Stimulated activated CD8-positive, alpha-beta memory T cell treated with anti-CD3 and anti-CD28 coated beads, Interleukin-15, amount 100 ng/mL, for 48 hours (primary cell): ENCODE measurements at regions not wholly inside any gene's neighbourhood (a gene's known extent, or its start where the extent isn't known, plus 50 kb on each side); places are given as distances from the start of the nearest gene placed in this dataset.
"Not testable (repeated sequence)": the region's sequence is repeated elsewhere in the genome, so short reads cannot be mapped to it uniquely, and the experiment has no call there.

Experiments
- DNase-seq, 2 donors: peaks; one replicate each; pipeline ENCODE4 v3.0.0-alpha.2; 2020; ENCODE audit warnings: low read depth in 2 of 2

DNA sequence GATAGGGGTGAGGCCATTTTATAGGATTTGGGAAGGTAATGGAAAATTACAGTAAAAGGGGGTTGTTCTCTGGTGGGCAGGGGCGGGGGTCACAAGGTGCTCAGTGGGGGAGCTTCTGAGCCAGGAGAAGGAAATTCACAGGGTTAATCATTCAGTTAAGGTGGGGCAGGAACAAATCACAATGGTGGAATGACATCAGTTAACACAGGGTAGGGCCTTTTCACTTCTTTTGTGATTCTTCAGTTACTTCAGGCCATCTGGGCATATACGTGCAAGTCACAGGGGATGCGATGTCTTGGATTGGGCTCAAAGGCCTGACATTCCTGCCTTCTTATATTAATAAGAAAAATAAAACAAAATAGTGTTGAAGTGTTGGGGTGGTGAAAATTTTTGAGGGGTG lies 181.1 kb upstream of the TRPC7 start:
- not testable (repeated sequence) for DNase-seq

DNA sequence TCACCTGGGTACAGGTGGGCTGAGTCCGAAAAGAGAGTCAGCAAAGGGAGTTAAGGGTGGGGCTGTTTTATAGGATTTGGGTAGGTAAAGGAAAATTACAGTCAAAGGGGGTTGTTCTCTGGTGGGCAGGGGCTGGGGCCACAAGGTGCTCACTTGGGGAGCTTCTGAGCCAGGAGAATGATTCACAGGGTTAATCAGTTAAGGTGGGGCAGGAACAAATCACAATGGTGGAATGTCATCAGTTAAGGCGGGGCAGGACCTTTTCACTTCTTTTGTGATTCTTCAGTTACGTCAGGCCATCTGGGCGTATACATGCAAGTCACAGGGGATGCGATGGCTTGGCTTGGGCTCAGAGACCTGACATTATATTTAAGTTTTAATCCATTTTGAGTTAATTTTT lies 179.7 kb upstream of the TRPC7 start:
- not testable (repeated sequence) for DNase-seq

DNA sequence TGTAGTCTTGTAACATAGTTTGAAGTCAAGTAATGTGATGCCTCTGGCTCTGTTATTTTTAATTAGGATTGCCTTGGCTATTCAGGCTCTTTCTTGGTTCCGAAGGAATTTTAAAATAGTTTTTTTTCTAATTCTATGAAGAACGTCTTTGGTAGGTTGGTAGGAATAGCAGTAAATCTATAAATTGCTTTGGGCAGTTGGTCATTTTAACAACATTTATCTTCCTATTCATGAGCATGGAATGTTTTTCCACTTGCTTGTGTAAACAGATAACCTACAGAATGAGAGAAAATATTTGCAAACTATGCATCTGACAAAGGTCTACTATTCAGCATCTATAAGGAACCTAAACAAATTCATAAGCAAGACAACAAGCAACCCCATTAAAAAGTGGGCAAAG lies 173.2 kb upstream of the TRPC7 start:
- no peak for DNase-seq

DNA sequence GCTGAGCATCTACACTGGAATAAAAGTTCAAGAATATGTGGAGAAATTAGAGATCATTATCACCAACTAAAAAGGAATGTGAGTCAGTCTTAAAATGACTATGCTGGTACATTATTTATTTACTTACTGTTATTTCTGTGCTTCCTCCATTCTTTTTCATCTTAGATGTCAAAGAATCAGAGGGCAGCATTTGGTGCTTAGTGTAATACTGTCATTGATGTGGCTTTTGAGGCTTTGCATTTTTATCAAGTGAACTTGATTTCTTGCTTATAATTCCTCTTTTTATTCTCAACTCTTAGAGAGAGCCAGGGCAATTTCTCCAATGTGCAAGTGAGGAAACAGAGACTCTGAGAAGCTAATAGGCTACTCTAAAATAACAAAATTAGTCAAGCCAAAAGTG lies 163.7 kb upstream of the TRPC7 start:
- no peak for DNase-seq

DNA sequence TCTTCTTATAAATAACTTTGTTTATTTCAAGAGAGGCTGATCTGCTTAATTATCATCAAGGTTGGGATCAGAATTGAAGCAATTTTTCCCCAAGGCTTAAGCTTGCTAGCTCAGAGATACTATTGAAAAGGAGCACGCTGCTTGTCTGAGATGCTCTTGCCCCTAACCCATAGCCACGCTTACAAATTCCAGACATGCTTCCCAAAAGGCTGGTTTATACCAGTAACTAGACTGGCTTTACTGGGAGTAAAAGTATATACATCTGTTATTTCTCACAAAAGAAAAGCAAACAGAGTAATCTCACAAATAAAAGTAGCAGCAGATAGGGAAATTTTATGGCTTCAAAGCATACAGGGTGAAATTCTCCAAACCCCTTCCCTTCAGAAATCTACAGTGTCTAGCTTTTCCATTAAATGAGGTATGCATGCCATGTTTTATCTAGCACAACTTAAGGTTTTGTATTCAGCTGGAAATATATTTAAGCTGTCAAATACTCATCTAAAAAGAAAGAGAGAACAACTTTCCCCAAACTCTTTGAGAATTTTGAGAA lies 163.2 kb upstream of the TRPC7 start:
- no peak for DNase-seq

DNA sequence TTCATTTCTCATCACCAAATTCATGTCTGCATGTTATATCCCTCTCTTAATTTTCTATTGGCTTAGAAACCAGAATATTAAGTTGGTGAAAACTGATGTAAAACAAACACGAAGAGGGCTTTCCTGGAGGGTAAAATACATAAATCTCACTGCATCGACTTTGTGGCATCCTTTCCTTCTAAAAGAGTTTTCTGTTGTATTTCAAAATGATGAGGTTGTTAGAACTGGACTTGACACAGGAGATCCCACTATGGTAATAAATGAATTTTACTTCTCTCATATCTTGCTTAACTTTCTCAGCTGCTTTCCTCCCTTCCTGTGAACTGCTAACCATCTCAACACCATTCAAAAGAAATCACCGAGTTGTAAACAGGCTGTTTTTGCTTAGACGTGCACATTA lies 162.0 kb upstream of the TRPC7 start:
- DNase-seq, result no peak

DNA sequence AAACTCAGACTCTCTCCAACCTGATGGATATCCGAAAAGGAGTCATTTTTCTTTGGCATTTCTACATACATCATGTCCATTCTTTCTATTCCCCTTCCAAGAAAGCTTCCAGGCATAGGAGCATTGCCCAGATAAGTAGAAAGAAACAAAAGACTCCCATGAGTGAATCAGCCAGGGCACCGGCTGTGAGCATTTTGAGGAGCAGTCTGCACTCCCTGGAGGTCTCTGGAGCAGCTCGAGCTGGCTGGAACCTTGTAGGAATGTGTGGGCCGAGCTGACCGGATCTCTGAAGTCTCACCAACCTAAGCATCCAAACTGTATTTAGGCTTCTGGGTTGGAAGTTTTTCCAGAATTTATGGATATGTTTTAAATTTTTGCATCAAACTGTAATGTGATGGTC lies 161.4 kb upstream of the TRPC7 start:
- DNase-seq, result no peak

DNA sequence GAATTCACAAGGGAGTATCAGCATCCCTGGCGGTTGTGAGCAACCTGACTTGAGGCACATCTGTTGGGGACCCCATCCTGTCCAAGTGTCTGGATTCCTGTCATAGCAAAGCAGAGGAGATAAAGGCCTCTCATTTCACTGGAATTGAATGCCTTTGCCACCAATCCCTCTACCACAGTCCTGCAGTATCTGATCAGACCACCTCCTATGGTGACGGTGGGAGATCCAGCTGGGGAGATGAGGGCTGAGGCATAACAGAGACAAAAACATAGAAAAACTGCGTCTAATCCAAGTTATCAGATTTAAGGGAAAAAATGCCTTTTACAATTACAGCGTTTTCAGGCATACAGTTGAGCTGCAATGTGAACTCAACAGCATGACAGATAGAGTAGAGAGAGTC lies 160.7 kb upstream of the TRPC7 start:
- DNase-seq, result no peak

DNA sequence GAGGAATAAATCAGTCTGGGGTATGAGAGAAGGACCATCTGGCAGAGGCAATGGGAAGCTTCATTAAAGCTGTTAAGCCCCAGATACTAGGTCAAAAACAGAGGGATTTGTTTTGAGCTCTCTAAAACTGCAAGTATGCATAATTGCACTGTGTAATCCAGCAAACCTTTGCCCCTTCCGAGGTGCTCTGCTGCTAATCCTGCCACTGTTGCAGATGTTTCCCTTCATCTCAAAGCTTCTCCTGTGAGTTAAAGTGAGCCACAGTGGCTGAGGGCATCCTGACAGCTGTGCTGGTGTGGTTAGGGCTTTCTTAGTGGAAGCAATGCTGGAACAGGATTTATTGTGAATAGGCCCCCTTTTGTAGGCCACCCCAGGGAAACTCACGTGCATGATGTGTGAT lies 160.3 kb upstream of the TRPC7 start:
- DNase-seq, result no peak

DNA sequence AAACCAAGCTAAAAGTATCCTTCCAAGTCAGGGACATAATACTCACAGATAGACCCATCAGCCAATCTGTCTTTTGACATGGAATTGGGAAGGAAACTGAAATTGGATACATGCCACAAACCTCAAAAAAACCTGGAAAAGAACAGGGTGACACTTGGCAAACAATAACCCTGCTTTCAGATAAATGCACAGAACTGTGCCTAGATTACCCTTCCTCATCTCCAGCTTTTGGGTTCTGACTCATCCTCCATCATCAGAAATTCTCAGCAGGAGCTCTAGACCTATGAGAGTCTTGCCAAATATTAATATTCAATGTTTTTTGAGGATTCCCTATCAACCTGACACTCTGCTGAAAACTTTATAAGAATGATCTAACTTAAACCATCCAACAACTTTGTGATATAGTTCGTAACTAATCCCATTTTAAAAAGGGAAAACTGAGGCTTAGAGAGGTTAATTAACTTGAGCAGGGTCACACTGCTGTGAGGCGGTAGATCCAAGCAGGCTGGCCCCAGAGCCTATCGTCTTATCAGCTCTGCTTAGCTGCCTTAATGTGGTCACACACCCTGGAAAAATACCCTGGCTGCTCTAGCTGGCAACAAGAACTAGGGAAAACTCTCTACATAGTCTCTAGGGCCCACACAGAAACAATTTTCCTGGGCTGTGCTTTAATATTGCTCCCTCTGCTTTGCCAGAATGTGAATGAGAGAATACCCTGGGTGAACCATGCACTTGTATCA lies 157.0 kb upstream of the TRPC7 start:
- no peak for DNase-seq

DNA sequence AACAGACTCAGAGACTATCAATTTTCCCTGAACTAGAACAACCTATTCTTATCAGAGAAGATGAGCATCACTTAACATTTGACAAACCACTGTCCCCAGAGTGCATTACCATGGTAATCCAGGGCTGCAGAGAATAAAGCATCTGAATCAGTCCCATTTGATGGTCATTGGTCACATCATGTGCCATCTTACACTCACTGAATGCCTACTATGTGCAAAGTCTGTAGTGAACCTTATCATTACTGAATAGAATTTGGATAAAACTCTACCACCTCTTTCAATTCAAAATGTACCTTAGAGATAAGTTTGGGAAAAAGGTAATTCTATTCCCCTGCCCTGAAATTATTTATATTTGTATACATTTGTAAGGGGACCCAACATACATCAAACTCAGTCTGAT lies 156.4 kb upstream of the TRPC7 start:
- DNase-seq, result no peak

DNA sequence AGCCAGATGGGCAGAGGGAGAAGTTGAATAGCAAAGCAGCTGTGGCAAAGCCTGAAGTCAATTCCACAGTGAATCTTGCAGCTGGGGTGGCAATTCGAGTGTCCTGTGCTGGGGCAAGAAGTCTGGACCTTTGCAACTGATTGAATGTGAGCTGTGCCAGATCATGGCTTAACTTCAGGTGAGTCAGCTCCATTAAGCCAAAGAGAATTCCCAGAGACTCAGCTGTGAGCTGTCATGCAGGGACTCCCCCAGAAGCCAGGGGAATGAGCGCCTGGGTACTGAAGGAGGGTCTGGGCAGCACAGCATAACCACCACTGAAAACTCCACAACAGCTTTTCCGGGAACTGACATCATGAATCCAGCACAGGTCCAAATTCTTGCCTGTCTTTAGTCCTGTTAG lies 153.5 kb upstream of the TRPC7 start:
- no peak for DNase-seq

DNA sequence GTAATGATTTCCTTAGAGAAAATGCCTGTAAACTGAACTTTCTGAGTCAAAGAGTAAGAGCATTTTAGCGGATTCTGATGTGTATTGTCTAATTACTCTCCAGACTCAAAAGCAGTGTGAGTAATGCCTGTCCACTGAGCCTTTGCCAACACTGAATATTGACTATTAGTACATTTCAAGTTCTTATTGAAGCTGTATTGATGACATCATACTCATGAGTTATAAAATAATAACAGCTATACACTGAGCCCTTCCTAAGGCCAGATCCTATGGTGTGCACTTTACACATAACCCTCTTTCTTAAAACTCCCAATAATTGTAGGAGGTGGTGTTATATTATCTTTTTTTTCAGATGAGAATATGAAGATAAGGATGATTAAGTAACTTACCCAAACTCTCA lies 152.8 kb upstream of the TRPC7 start:
- DNase-seq, result no peak

DNA sequence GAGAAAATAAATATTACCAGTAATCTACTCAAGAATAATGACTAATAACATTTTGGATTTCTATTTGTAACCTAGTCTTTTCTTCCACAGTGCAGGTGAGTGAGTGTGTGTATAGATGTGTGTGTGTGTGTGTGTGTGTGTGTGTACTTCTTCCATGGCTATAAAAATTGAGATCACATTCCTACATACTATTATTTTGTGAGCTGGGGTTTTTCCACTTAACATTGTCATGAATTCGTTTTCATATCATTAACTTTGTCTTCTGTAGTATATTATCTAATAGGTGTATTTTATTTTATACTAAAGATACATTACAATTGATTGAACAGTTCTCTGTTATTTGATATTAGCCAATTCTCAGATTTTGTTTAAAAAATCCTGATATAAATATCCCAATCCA lies 152.4 kb upstream of the TRPC7 start:
- DNase-seq, result no peak

DNA sequence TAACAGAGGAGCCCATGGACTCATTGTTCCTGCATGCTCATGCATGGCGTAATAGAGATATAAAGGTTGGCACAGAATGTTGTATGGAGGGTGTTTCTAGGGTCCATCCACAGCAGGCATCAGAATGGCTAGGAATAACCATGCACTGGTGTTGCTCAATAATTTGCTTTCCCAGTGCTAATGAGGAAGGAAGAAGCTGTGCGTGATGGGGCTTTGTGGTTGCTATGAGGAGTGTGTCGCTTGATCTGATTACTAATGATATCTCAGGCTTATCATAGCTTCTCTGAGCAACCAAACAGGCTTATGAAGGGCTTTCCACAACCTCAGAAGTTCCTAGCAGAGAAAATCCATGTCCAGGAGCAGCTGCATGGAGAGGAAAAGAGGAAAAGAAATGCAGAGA lies 151.3 kb upstream of the TRPC7 start:
- no peak for DNase-seq

DNA sequence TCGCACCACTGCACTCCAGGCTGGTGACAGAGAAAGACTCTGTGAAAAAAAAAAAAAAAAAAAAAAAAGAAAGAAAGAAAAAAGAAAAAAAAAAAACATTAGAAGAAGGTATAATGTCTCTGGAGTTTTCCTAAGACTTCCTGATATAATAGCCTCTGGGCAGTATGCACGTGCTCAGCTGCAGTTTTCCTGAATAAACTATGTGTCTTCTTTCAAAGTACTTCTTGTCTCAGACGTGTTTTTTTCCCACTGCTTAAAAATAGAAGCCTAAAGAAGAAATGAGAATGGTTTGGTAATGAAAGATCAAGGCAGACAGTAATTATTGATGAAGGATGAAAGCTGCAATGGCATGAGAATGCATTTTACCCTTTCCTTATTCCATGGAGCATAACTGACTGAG lies 148.1 kb upstream of the TRPC7 start:
- no peak for DNase-seq

DNA sequence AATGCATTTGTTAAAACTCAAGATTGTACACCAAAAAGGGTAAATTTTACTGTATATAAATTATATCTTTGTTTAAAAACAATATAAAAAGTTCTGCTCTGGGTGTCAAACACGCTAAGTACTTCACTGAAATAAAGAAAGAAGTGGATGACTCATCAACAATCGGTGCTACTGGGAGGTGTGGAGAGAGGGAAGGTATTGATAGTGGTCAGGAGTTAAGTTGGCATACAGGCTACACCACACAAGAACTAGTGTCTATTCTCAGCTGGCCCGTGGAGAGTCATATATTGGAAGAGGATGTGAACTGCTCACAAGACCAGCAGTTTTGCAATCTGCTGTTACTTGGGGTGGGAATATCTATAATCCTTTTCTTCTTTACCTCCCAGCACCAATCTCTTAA lies 145.7 kb upstream of the TRPC7 start:
- DNase-seq, result no peak

DNA sequence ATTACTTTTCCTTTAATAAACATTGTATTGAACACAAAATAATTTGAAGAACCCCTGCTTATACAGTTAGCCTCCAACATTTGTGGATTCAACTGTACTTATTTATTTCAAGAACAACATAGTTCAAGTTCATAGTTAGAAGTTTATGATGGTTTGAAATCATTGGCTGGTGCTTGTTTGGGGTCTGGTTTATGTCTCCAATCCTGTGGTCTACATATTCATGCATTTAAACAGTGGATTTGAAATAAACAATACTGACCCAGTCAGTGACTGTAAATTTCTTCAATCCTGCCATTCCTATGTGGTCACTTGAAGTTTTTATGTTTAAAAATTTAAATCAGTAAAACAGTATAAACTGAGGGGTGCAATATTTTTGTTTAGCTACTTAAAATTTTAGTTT lies 145.1 kb upstream of the TRPC7 start:
- DNase-seq, result no peak

DNA sequence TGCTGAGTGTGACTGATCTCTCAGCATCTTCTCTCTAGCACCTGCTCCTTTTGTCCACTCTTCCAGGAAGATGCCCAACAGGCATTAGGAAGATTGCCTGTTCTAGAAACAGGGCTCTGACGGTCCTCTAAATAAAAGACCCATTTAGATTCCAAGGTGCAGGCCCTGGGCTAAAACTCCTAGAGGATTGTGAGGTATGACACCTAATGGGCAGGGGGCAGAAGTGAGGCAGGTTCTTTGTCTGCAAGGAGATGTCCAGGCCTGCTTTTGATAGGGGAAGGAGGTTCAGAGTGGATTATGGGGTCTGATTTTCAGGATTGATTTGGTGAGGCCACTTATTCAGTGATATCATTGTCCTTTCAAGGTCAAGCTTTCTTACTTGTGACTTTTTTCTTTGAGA lies 140.8 kb upstream of the TRPC7 start:
- DNase-seq, result no peak

DNA sequence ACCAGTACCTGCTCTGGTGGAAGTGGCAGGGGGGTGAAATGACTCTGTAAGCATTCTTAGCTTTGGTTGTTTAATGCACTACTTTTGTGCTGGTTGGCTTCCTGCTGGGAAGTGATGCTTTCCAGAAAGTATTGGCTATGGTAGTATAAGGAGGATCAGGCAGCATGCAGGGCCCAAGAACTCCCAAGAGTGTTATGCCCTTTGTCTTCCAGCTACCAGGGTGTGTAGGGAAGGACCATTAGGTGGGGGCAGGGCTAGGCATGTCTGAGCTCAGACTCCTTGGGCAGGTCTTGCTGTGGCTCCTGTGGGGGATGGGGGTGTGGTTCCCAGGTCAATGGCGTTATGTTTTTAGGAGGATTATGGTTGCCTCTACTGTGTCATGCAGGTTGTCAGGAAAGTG lies 135.8 kb upstream of the TRPC7 start:
- no peak for DNase-seq

DNA sequence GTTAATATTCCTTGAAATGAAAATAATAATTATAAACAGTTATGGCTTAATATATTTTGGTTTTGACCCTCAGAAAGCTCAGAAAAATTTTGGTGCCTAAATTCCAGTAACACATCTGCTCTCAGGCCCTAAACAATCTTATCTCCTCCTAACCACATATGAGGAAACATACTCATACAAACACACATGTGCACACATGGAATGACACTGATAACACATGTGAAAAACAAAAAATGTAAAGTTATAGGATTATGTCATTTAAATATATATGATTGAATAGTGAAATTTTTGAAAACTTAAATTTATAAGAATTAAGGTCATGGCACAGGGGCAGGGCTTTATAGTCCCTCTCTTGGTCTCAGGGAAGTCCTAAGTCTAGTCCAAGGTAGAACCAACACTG lies 127.2 kb upstream of the TRPC7 start:
- no peak for DNase-seq

DNA sequence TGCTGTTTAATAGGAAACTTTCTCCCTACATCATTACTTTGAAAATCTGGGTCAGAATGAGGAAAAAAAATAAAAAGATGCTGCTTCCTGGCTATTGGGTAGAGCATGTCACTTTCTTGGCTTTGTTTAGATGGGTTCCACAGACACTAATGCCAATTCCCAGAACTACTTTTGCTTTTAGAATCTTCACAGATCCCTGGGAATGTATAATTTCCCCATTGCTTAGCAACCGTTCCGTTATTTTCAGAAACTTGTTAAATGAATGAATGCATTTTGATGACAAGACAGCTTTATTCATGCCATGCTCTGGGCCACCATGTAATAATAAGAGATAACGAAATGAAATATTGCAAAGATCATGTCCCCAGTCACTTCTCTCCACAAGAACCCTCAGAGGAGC lies 126.5 kb upstream of the TRPC7 start:
- DNase-seq, result no peak

DNA sequence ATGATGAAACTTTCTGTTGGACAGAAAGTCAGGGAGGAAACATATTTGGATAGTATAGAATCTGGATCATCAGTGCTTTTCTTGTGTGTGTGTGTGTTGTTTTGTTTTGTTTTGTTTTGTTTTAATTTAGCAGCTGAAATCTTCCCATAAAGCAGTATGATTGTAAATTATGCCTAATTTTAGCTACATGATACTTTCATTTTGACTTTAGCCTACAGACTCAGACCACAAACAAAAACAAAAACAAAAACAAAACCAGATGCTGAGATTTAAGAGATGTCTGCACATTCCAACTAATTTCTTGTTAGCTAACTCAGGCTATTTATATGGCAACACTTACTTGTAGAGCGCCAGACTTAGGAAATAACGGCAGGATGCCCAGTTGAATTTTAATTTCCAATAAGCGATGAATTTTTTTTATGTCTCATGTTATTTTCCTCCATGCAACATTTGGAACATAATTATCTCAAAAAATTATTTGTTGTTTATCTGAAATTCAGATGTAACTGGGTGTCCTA lies 119.5 kb upstream of the TRPC7 start:
- DNase-seq, result no peak

DNA sequence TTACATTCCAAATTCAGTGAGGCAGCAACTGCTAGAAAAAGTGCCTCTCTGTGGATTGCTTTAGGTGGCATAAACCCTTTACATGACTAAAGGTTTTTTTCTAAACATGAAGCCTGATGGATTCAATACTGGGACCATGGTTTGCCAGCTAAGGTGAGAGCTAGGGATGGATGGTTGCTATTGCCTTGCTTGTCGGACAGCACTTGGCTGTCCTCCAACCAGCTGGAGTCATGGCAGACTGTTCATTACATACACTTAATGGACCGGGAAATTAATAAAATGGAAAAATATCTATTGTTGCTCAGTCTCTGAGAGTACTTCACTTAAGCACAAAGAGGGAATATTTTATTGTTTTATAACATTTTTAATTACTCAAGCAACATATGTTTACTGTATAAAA lies 116.9 kb upstream of the TRPC7 start:
- DNase-seq, result no peak
